GM21786 (cell line): ENCODE measurements at regions not wholly inside any gene's neighbourhood (a gene's known extent, or its start where the extent isn't known, plus 50 kb on each side); places are given as distances from the start of the nearest gene placed in this dataset.
"Not testable (repeated sequence)": the region's sequence is repeated elsewhere in the genome, so short reads cannot be mapped to it uniquely, and the experiment has no call there.

Source experiments
- ATAC-seq: cut with Tn5 transposase; IDR thresholded peaks from one replicate; pipeline ENCODE4 v1.9.1; 2021; ENCODE audit not compliant: unreplicated experiment

DNA sequence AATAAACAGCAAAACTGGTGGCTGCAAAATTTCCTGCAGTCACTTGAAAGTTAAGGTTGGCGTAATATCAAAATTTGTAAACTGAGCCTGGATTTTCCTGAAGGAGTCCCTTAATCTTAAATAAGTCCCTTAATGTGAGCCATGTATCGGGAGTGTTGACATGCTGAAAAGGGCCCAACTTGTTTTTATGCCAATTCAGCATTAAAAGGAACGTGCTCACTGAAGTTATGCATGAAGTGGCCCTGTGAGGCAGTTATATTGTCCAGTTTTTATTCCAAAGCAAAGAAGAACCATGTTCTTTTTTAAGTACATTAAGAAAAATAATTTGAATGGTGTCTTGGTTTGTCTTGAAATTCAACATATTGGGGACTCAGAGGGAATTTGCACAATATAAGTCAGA lies 1766.9 kb downstream of the SLITRK1 start:
- no peak for ATAC-seq

DNA sequence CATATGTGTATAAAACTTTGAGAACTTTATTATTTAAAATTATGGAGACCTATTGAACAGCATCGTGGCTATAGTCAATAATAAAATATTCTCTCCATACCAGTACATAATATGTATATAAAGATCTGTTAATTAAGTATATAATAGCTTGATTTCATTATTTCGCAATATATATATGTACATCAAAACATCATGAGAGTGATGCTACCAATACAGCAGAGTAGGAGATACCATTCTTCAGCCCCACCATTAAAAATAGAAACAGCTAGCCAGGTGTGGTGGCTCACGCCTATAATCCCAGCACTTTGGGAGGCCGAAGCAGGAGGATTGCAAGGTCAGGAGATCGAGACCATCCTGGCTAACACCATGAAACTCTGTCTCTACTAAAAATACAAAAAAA lies 1755.3 kb upstream of the SPRY2 start:
- ATAC-seq: no peak

DNA sequence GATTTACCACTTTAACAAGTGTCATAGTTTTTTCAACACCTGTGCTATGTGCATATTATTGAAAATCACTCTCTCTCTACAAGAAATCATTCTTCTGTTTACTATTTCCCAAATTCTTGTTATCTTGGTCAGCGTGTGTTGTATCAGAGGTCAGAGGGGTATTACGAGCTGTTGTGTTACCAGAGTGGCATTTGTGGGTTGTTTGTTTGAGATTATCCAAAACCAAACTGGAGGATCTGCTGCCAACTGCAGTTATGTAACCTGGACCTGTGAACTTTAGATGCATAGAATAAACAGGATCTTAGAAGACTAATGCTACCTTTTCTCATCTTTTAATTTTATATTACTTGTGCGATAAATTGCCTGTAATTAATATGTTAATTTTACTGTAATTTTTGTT lies 1751.4 kb upstream of the SPRY2 start:
- no peak for ATAC-seq

DNA sequence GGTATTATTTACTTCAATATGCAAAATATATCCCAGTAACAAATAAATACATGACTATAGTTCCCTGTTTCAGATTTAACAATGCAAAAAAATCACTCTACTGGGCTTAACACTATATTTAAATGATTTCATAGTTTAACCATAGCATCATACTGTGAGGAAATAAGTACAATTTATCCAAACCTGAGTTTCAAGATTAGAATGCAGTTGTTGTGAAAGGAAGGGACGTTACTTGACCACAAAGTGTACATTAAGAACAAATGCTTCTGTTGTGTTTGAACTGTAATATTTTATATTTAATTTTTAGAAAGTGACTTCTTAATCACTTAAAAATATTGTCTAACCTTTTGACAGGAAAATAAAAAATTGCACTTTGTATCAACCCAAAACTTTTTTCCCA lies 1747.9 kb upstream of the SPRY2 start:
- ATAC-seq: no peak

DNA sequence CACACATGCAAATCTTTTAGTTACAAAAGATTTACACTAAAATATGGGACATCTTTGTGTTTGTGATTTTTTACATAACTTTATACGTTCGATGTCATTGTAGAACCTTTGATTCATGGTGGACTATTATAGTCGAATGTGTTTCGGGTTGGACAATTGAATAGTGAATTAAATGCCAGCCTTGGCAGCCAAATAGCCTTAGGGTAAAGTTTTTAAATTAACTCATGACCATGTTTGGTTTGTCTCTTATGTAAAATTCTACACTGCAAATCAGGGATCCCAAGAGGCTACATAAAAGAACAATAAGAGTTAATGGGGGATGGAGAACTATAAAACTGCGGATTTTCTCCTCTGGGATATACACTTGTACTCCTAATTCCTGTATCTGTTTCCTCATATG lies 1735.6 kb upstream of the SPRY2 start:
- no peak for ATAC-seq

DNA sequence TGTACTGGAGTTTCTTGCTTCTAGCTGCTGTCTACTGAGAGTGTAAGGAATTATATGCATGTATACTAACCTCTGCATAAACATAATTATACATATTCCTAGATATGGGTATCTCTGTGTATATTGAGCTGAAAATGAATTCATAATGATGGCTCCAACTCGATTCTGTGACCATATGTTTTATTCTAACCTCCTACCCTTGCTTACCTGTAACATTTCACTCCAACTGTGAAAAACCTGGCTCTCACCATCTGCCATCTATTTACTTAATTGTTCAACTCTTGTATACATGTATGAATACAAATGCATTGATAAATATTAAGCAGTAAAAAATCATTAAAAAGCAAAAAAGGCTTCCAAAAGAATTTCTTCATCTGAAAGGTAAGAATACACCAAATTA lies 1729.5 kb upstream of the SPRY2 start:
- ATAC-seq: no peak

DNA sequence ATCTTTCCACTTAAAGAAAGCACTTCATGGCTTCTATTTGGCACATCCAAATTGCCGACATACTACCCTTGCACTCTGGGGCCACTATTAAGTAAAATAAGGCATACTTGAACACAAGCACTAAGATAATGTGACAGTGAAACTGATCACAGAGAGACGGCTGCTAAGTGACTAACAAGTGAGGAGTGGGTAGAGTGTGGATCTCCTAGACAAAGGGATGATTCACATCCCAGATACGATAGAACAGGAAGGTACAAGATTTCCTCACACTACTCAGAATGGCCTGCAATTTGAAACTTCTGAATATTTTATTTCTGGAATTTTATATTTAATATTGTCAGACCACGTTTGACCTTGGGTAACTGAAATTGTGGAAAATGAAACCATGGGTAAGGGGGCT lies 1721.8 kb upstream of the SPRY2 start:
- ATAC-seq: no peak

DNA sequence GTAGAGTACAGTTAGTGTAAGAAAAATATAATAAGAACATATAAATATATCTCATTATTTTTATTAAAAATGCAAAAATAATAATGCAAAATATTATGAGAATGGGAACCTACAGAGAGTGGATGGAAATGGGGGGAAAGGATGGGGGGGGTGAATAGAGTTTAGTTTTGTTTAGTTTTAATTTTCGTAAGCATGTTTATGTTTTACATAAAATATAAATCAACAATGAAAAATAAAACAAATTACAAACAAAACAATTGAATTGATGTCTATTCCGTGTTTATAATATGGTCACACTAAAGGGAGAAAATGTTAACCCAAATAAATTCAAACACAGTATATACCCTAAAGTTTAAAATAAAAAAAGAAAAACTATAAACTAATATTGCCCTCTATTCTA lies 1717.4 kb upstream of the SPRY2 start:
- ATAC-seq: no peak

DNA sequence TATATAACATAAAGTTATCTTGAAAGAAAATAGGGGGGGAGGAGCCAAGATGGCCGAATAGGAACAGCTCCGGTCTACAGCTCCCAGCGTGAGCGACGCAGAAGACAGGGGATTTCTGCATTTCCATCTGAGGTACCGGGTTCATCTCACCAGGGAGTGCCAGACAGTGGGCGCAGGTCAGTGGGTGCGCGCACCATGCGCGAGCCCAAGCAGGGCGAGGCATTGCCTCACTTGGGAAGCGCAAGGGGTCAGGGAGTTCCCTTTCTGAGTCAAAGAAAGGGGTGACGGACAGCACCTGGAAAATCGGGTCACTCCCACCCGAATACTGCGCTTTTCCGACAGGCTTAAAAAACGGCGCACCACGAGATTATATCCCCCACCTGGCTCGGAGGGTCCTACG lies 1704.4 kb upstream of the SPRY2 start:
- ATAC-seq: not testable (repeated sequence)

DNA sequence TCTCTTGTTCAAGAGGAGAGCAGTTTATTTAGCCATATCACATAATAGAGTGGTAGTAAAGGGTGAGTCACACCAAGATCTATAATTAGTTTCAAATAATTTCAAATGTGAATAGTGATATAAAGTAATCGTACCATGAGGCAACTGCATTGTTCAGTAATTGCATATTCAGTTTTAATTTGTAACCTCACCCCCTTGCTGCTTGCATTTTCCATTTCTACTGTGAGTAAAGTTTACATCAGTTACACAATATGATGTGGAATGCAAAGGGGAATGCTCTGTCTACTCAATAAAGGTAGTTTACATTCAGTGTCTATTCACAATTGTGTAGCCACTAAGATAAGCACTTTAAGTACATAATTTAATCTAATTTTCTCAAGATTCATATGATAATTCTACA lies 1695.7 kb upstream of the SPRY2 start:
- ATAC-seq: no peak

DNA sequence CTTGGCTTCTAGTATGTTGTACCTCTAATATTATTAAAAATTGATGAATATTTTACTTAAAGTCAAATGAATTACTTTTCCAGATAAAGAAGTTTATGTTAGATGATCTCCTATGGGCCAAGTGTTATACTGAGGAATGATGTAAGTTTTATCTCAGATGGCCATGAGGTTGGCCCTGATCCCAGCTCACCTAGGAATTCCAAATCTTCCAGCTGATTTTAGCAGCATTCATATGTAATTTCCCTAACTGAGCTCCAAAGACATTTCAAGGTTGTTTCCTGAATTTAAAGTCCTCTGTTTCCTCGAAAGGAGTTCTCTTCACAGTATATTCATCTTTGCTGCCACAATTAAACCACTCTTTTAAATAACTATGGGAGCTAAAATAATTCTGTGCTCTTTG lies 1670.4 kb upstream of the SPRY2 start:
- no peak for ATAC-seq

DNA sequence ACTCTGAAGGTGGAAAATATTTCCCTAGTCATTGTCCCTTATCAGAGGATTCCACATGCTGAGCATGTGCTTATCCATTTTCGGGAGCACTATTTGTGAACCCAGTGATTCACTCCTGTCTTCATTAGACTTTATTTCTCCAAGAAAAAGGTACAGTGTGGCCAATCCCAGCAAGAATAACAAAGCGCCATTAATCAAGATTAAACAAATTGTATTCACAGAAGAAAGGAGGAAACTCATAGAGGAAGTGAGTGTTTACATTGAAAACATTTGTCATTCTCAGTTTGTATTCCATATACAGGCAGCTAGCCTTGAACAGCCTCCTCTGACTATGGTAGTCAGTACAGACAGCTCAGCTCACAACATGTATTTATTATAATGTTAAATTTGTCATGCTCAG lies 1669.9 kb upstream of the SPRY2 start:
- ATAC-seq: no peak

DNA sequence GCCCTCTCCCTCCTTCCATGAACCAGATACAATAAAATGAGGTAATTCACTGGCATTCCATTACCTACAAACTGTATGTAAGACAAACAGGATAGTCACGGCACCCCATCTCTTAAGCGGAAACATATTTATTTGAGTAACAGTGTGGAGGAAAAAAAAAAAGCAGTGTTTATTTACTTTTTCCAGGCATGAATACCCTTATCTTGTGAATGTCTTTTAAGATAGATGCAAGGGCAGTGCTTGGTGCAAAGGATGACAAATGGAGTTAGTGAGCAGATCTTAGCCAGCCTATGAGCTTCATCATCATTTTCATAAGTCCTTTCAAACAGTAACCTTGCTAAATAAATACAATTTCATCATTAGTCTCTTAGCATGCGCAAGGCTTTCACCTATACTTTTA lies 1661.8 kb upstream of the SPRY2 start:
- ATAC-seq: no peak

DNA sequence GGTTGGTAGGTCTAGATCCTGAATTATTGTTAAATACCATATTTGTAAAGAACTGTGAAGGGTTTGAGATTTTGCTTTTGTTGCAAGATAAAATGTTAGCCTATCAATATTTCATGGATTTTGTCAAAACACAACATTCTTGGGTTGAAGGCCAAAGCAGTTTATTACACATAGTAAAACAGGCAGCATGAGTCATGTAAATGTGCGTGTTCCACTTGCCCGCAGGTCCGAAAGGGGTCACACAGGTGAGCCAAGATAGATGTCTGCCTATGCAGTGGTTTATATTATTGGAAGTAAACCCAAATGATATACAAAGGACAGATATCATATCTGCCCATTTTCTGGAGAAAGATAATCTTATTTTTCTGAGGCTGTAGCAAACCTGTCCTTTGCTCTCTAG lies 1654.4 kb upstream of the SPRY2 start:
- no peak for ATAC-seq

DNA sequence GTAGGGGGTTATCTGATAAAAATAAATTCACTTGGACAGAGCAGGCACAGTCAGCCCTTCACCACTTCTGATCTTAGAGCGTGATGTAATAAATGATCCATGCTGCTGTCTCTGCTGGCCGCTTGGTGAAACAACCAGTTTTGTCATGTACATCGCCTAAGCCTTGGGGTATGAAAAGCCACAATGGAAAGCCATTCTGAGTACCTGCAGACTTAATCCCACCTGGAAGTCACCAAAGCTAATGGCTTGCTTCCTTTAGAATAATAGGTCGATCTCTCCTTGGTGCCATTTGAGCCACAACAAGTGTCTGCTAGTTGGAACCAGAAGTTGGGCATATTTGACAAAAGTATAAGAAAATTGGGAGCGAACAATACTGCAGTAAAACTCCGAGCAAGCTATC lies 1649.7 kb upstream of the SPRY2 start:
- no peak for ATAC-seq

DNA sequence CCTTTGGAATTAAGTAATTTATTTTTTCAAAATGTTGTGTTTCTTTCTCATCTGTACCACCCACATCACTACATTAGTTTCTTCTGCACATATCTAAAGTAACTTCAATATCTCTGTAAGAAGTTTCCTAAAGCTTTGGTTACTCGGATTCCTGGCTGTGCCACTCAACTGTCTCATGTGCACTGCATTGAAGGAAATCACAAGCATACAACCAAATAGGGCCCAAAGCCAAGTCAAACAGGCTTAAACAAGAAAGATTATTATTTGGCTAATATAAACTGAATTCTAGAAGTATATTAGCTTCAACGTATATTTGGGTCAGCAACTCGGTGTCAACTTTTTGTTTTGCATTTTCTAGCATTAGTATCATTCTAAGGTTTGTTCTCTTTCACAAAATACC lies 1647.6 kb upstream of the SPRY2 start:
- ATAC-seq: no peak

DNA sequence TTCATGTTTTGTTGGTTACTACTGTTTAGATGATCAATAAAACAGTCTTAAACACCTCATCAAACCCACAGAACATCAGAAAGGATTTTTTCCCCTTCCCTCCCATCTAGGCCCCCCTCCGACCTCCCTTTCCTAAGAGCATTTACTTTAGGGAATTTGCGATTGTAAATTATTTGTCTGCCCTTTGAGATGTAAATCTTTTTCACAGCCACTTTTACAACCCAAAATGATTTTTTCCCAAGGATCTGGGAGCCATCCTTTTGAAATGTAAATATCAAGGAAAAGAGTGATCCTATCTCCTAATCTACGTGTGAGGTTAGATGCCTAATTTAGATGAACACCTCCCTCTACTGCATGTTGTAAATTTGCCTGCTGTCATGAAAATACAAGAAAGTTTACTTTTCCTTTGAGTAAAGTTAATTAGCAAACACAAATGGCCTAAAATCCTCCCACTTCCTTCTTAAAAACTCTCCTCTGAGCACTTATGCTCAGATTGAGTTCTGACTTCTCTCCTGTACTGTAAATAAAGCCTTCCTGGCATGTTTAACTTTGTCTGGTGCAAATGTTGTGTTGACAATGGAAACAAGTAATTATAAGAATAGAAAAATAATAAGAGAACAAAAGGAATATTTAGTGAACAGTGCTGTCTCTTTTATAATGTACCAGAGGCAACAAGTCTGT lies 1646.9 kb upstream of the SPRY2 start:
- ATAC-seq: no peak

DNA sequence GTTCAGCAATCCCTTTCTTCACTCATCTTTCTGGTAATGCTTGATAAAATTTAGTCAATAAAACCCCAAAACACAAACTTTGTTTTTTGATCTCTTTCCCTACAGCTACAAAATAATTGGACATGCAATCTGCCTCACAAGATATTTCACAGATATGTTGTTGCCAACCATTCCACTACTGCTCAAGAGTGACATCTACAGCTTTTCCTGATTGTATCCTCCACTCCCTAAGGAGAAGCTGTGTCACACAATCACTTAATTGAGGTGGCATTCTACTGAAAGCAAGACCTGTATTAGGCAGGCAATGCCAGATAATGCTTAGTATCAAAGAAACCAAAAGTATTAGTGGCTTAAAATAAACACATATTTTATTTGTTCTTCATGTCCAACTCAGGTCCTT lies 1646.2 kb upstream of the SPRY2 start:
- ATAC-seq: no peak

DNA sequence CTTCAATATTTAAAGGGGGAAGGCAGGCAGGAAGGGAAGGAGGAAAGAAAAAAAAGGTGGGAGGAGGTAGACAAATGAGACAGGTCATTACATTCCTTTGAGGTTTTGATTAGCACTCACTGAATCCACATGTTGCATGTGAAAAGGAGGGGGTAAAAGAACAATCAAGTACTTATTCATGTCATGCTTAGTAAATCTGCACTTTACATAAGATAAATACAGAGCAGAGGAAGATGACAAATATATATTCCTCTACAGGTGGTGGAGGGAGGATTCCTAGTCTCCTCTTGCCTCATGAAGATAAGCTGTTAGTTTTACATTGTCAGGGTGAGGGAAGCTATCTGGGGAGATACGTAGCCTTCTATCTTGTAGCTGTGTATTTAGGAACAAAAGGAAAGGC lies 1645.4 kb upstream of the SPRY2 start:
- no peak for ATAC-seq

DNA sequence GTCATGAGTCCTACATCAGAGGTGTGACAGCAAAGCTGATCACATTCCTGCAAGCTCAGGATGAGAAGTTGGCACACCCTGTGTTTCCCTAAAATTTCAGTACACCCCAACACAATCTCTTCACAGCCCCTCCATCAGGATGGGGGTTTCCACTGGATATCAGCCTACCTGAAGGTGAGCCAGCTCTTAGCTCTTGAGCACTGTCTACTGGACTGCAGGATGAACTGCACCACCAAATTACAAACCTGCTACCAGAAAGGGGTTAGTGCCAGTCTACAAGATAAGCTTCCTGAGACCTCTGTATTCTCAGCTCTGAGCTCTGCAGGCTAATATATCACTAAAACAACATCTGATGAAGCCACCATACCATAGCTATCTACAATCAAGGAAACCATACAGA lies 1616.2 kb upstream of the SPRY2 start:
- ATAC-seq: no peak

DNA sequence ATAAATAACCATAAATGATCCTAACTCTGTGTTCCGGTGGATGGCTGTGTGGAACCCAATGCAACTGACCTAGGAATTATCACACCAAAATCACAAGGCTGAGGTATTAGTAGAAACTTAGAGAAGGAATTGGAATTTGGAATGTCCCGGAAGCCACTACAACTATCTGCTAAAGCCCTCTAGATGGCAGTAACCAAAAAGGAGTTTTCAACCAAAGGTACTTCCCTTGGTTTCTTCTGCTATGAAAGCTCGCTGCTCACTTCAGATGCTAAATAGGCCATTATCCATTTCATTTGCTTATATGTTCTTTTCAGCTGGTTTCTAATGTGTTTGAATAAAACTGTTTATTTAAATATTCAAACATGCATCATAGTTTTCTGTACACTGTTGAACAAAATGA lies 1589.1 kb upstream of the SPRY2 start:
- no peak for ATAC-seq

DNA sequence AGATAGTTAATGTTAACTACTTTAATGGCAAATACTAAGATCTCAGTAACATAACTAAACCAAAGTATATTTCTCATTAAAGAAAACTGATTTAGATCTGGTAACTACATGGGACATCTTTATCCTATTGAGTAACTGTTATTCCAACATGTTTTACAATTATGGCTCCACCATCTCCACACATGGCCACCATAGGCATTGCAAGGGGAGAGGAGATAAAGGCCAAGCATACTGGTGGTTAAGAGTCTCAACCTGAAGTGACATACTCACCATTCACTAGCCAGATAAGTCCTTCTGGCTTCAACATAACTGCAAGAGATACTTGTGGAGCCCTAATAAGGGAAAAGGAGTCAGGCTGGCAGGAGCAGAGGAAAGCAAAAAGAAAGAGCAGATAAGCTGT lies 1586.4 kb upstream of the SPRY2 start:
- ATAC-seq: no peak

DNA sequence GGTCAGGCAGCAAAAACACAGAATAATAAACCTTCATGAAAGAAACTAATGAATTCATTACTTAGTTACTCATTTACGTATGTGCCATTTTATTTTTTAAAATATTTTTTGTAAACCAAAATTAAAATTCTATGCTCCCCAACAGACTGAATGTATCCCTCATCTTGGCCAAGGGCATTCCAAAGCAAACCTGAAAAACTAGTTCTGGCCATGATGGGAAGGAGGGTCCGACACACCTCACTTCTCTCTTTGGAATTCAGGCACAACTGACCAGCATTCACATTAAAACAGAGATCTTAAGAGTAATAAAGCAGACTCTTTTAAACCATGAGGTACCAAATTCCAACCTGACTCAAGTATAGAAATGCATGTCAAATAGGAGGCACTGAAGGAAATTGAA lies 1576.9 kb upstream of the SPRY2 start:
- no peak for ATAC-seq

DNA sequence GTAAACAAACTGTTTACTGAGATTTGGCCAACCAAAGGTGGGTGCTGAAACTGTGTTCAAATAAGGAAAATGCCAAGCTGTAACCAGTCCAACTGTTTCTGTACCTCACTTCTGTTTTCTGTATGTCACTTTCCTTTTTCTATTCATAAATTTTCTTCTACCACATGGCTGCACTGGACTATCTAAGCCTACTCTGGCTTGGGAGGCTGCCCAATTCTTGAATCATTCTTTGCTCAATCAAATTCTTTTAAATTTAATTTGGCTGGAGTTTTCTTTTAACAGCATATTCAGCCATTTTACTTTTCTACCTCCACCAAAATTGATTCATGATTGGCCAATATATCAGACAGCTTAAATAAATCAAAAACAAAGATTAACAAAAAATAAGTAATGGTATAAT lies 1575.5 kb upstream of the SPRY2 start:
- ATAC-seq: no peak
